ENCODE measurements at regions not wholly inside any gene's neighbourhood (a gene's known extent, or its start where the extent isn't known, plus 50 kb on each side); places are given as distances from the start of the nearest gene placed in this dataset.

DNA sequence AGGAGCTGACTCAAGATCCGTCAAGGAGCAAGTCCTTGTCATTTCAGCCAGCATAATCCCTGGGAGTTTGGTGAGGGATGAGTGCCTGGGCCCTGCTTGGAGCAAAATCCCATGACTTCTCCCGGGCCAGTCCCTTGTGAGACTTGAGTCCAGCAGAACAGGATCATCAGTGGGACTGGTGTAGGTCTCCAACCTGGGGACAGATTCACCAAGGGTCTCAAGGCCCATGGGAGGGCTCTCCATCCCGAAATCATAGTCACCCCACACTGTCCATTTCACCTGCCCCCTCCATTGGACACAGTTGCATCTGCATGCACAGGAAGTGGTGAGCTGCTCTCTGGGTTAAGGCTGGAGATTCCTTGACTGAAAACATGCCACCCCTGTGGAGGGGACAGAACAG lies 178.2 kb downstream of the FOXD2 start:
- no peak for TF ChIP-seq CTCF (conservative IDR thresholded peaks at IDR 0.05; ENCODE audit: low read depth)
- ChIA-PET POLR2A (ENCODE audit: low non-redundant PET) (no interaction called here), CTCF (no interaction called here)
- H3K27ac ChIP-seq, result no peak overlapping the region
- no peak for DNase-seq (ENCODE audit: low spot score)

GRCh38 chr1:47616906-47617305 lies 179.1 kb downstream of the FOXD2 start:
- ChIA-PET CTCF (no interaction called here), POLR2A (ENCODE audit: low non-redundant PET) (no interaction called here)
- DNase-seq (ENCODE audit: low spot score), result no peak
- no peak overlapping the region for H3K27ac ChIP-seq
- no peak for TF ChIP-seq CTCF (conservative IDR thresholded peaks at IDR 0.05; ENCODE audit: low read depth)

GRCh38 chr1:47617381-47618221 lies 179.8 kb downstream of the FOXD2 start:
- CTCF ChIA-PET, result no interaction called here
- POLR2A ChIA-PET (ENCODE audit: low non-redundant PET), result no interaction called here
- DNase-seq (ENCODE audit: low spot score), result no peak
- no peak overlapping the region for H3K27ac ChIP-seq
- no peak for TF ChIP-seq CTCF (conservative IDR thresholded peaks at IDR 0.05; ENCODE audit: low read depth)

DNA sequence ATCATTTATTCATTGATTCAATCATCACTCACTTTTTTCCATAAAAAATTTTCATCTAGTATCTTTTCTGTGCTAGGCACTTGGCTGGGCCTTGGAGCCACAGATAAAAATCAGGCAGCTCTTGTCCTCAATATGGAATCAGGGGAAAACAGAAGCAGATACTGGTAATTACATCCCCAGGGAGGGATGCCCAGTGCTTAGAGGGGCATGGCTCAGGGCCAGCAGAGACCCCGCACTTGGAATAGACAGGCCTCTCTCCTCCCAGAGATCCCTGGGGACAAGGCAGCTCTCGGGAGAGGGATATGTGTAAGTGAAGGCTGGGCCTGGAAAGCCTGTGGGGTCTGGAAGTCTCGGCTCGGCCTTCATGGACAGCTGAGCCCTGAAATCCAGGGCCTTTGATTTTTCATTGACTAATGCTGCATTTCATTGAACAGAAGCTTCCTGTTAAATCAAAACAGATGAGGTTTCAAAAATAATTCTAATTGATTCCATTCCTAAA lies 180.4 kb downstream of the FOXD2 start:
- ChIA-PET CTCF (interaction anchor here (0.6 kb wide), 1 partner anchor 9 kb away, joined by 3 read pairs; no protein-coding TSS in a partner anchor), POLR2A (ENCODE audit: low non-redundant PET) (no interaction called here)
- DNase-seq (ENCODE audit: low spot score), result no peak
- no peak overlapping the region for H3K27ac ChIP-seq
- no peak for TF ChIP-seq CTCF (conservative IDR thresholded peaks at IDR 0.05; ENCODE audit: low read depth)

GRCh38 chr1:47618830-47619229 lies 181.0 kb downstream of the FOXD2 start:
- no peak for TF ChIP-seq CTCF (conservative IDR thresholded peaks at IDR 0.05; ENCODE audit: low read depth)
- ChIA-PET POLR2A (ENCODE audit: low non-redundant PET) (no interaction called here), CTCF (interaction anchor here (0.6 to 0.9 kb wide), 2 partner anchors 10 to 26 kb away, joined by 3 to 5 read pairs; no protein-coding TSS in a partner anchor)
- H3K27ac ChIP-seq, result no peak overlapping the region
- DNase-seq (ENCODE audit: low spot score), result no peak

DNA sequence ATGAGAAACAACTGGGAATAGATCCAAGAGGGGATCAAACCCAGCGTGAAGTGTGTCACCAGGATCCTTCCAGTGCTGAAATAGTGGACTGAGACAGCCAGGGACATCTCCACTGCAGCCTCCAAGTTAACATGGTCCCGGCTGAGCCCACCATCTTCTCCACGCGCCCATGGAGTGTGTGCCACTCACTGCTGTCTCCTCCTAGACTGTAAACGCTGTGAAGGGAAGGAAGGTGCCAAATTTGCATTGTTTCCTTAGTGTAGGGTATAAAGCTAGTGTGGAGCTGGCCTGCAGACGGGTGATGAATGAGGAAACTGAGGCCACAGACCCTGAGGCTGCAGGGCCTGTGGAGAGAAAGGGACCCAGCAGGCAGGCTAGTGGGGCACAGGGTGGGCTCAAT lies 183.6 kb downstream of the FOXD2 start:
- ChIA-PET CTCF (no interaction called here), POLR2A (ENCODE audit: low non-redundant PET) (no interaction called here)
- DNase-seq (ENCODE audit: low spot score), result no peak
- no peak overlapping the region for H3K27ac ChIP-seq
- no peak for TF ChIP-seq CTCF (conservative IDR thresholded peaks at IDR 0.05; ENCODE audit: low read depth)

All from RWPE1 (cell line).